HG02884 (cell line): ENCODE measurements at regions not wholly inside any gene's neighbourhood (a gene's known extent, or its start where the extent isn't known, plus 50 kb on each side); places are given as distances from the start of the nearest gene placed in this dataset.
"Not testable (repeated sequence)": the region's sequence is repeated elsewhere in the genome, so short reads cannot be mapped to it uniquely, and the experiment has no call there.

Source experiments
- ATAC-seq: cut with Tn5 transposase; IDR thresholded peaks from one replicate; pipeline ENCODE4 v1.9.1; 2021; ENCODE audit warnings: mild to moderate bottlenecking, moderate library complexity; ENCODE audit not compliant: unreplicated experiment

DNA sequence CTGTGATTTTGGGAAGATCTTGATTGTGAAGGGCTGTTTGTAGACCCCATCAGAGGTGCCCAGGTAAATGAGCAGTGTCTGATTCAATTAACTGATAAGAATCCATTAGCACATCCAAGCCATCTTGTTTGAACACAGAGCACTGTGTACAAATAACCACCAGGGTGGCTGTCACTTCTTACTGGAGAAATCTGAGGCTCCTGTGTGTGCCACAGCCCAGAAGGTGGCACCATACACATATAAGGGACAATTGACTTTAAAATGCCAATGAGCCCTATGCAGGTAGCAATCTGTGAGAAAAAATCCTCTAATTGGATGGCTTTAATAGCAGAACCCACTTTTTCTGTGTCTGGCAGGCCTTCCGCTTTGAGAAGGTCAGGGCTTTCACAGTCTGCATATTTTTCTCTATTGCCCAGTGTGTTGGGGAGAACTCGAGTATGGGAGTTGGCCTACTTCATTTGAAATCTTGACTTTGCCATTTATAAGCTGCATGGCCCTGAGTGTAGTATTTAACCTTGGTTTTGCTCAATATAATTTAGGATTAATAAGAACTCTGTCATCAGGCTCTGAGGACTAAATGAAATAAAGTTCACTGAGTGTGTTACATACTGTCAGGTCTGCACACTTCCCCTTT is 517.4 kb downstream of the CCSER2 start:
- ATAC-seq, result no peak

DNA sequence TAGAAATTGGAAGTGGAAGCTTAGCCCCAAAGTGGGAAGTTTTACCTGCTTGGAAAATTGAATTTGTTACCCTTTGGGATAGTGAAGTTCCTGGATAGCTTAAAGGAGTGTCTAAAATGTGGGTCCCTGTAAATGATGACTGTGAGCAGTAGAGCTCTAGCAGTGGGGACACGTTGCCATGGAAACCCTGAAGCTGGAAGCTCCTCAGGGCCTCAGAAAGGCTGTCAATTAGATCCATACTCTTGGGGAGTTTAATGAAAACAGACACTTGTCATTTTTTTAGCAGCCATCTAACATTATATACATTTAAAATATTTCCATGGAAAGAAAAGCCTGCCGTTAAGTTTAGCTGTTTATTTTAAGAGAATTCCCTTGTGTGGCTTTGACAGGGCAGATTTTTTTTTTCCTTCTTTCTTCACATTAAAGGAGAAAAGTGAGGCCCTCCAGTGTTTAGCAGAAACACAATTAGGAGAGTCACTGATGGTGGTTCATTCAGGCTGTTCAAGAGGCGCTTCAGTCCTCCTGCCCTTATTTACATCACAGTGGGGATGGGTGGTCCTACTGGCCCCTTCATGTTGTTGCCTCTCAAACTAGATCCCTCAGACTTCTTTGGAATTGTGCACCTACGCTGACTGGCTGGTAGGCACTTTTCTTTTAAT is 518.4 kb downstream of the CCSER2 start:
- no peak for ATAC-seq

DNA sequence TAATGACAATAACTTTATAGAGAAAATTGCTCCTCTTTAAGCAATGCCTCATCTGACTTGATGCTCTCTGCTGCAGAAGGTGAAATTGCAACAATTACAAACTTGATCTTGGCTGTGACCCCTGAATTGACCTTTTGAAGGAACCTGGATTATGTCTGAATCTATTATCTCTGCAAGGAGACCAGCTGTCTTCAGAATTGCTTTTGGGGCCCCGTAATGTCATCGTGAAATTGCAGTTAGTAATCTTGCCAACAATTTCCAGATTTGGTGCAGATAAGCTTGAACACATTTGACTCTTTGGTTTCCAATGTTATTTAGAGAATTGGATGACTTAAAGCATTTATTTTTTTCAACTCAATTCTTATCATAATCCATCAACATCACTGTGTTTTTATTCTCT is 520.6 kb downstream of the CCSER2 start:
- no peak for ATAC-seq

DNA sequence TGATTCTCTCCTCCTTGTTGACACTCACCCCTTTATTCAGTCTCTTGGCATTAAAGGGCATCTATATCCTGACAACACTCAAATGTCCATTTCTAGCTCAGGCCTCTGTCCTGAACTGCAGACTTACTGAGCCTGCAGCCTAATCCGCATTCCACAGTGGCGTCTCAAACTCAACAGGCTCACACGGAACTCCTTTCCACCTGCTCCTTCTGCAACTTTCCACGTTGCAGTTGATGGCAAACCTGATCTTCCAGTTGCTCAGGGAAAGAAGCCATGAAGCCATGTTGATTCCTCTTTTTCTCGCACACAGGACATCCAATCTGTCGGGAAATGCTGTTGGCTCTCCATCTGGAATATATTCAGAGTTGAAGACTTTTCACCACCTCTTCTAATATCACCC is 522.4 kb downstream of the CCSER2 start:
- ATAC-seq, result no peak

DNA sequence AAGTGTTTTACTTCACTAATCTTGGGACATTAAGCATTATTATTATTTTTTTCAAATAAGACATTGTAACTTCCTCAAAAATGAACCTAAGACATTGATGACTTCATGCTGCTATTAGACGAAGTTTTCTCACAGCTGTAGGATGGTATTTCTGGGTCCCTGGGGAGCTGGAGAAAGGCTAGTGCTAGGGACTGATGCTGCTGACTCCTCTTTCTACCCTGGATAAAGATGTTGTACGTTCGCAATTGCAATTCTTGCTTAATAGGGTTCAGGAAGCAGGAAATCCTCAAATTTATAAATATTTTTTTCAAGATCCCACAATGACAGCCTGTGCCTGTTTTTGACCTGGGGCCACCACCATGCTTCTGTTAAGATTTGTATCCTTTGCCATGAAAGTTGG is 526.0 kb downstream of the CCSER2 start:
- ATAC-seq, result no peak

DNA sequence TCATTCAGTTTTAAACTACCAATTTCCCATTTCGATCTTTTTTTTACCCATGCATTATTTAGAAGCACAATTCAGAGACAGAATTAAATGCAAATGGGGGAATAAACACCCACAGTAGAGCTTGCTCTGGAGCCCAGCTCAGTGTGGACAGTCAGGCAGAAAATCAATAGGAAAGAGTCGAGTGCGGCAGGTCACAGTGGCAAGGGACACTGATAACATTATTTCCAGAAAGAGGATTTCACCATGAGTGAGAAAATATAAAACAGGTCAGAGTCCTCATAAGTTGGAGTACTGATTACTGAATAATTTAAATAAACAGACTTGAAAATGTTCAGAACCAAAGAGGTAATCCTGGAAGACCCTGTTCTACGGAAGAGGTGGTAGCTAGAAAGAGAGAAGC is 532.5 kb downstream of the CCSER2 start:
- ATAC-seq, result no peak

DNA sequence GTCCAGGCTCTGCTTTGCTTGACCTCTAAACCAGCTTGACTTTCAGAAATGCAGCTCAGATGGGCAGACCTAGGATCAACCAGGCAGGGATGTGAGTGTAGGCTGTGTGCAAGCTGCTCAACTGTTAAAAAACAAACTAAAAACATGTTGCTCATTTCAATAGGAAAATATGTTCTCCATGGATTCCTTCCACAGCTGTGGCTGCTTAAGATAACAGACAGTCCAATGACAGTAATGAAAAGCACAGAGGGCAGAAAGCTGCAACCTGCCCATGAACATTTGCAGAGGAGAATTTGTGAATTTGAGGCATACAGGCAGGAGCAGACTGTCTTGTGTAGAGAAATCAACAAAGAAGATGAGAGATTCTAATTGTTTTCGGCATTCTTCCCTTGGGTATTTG is 534.2 kb downstream of the CCSER2 start:
- no peak for ATAC-seq

DNA sequence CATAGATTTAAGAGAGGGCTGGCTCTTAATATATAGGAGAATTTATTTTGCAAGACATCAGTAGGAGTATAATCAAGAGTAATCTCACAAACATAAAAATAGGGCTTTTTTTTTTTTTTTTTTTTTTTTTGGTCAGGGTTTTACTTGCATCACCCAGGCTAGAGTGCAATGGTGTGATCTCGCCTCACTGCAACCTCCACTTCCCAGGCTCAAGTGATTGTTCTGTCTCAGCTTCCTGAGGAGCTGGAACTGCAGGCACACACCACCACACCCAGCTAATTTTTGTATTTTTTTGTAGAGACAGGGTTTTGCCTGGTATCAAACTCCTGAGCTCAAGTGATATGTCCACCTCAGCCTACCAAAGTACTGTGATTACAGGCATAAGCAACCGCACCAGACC is 535.3 kb downstream of the CCSER2 start:
- no peak for ATAC-seq

DNA sequence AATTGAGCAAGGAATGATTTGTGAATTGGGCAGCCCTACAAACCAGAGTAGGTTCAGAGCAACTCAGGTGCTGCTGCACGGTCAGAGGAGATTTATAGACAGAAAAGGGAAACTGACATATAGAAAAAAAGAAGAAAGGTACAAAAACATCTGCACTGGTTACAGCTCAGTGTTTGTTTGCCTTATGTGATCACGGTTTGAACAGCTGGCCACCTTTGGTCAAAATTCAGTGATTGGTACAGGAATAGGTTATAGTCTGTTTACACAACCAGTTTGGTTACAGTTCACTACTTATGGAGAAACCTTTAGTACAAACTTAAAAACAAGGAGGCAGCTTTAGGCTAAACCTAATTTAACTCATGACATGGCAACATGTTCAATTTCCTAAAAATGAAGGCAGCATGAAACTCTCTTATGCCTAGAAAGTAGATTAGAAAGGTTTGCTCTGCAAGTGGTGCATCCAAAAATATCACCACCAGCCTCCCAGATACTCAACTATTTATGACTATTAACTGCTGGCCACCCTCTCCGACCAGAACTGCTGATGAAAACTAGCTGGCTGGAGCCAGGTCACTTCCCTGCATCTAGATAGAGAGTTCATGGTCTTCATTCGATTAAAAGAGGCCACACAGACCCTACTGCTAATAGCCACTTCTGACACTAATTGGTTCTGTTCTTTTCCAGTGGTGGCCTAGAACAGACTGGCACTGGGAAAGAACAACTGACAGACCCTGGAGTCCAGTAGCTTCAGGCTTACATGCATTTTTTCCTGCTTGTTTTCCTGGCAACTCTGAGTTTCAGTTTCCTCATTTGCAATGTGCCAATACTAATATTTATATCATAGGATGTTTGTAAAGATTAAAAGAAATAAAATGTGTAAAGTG is 548.0 kb downstream of the CCSER2 start:
- ATAC-seq, result no peak

DNA sequence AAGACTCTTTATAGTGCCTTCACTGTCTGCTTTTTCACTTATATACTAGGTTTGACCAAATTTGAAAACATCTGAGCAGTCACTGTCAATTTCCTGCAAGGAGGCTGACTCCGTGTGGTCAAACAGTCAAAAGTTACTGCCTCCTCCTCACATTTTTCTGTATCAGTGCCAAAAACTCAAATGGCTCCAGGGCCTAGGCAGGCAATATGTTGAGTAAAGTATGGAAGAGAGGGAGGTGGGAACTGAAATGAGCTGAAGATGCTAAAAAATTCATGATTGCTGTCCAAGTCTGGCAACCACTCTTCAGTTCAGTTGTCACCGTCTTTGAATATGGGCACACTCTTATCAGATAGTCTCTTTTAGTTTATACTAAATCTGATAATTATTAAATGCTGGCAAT is 551.6 kb downstream of the CCSER2 start:
- ATAC-seq, result no peak

DNA sequence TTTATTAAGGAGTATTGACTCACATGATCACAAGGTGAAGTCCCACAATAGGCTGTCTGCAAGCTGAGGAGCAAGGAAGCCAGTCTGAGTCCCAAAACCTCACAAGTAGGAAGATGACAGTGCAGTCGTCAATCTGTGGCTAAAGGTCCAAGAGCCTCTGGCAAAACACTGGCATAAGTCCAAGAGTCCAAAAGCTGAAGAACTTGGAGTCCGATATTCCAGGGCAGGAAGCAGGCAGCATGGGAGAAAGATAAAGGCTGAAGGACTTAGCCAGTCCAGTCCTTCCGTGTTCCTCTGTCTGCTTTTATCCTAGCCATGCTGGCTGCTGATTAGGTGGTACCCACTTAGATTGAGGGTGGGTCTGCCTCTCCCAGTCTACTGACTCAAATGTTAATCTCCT is 553.3 kb downstream of the CCSER2 start:
- ATAC-seq, result not testable (repeated sequence)

DNA sequence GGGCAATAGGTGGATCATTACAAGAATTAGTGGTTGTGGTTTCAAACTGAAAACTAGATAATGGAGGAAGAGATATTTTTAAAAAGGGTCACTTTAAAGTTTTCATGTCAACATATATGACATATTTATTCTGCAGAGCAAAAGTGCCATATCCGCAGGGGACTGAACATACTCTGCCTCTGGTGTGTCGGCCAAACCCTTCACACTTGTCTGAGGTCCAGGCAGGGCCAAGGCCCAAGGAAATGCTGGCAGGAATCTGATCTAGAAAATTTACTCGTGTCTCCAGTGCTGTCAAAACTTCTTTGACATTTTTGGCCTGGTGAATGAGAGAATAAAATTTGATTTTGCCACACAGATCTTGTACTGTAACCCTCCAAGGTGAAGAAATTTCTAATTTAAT is 562.3 kb downstream of the CCSER2 start:
- ATAC-seq, result no peak

DNA sequence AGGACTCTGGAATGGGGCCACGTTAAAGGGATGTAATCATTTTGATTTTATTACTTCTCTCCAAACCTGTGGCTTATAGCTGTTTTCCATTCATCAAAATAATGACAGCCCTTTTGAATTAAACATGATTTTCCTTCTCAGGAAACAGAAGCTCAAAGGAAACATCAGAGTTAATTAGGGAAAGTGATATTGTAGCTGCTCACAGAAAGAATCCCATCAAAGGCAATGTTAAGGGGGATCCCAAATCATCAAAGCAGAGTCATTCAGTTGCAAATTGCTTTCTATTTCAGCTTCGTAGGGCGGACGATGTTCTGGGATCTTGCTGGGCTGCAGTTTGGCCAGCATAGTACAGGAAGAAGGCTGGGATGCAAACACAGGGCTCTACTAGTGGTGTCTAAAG is 563.2 kb downstream of the CCSER2 start:
- no peak for ATAC-seq

DNA sequence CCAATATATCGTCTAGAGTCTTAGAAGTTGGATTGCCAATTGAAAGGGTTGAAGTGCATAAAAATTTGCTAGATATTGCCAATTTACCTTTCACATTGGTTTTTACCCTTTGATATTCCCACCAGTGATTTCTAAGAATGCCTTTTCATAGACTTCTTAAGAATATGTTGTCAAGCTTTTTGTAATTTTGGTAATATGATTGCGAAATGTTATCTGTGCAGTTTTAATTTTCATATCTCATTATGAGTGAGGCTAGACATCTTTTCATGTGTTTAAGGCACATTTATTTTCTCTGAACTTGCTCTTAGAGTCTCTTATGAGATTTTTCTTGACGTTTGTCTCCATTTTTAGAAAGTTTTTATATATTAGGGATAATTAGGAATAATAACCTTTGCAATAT is 567.2 kb downstream of the CCSER2 start:
- ATAC-seq, result no peak

DNA sequence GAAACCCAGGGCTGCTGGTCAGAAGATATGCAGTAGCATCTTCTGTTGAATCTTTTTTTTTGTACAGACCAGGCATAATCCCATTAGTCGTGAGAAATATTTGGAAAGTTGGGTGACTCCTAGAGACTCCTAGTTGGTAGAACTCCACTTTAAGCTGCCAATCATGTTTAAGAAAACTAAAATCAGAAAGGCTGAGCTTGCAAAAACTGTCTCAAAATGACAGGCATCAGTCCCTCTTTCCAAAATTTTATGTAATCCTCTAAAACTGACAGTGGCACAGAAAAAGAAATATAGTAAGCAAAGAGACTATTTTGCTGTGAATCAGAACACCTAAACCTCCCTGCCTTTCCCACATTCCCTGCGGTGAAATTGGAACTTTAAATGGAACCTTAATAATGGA is 568.5 kb downstream of the CCSER2 start:
- ATAC-seq, result no peak

DNA sequence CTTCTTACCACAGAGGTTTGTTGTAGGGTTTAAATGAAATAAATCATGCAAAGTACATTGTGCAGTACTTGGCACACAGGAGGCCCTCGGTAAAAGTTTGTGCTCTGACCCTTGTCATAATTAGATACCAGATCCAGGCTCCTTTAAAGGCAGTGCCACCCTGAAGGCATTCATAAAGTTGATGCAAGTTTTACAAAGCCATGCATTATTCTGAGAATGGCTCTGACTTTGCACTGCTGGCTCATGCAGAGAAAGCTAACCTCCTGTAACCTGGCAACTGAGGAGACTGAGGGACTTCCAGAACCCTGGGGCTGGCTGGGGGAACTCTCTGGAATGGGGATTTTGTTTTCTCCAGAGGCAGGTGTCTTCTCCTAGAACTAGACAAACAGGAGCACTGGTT is 570.9 kb downstream of the CCSER2 start:
- ATAC-seq, result no peak

DNA sequence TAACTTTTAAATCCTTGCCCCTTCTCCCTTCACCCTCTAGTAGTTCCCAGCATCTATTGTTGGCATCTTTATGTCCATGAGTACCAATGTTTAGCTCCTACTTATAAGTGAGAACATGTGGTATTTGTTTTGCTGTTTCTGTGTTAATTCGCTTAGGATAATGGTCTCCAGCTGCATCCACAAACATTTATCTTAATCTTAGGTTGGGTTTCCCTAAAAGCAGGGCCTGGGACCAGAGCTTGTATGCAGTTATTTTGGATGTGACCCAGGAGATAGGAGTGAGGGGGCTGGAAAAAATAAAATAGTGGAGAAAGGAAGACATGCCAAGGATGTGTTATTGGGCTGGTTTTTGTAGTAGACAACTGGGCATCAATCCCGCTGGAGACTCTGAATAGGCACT is 571.8 kb downstream of the CCSER2 start:
- no peak for ATAC-seq

DNA sequence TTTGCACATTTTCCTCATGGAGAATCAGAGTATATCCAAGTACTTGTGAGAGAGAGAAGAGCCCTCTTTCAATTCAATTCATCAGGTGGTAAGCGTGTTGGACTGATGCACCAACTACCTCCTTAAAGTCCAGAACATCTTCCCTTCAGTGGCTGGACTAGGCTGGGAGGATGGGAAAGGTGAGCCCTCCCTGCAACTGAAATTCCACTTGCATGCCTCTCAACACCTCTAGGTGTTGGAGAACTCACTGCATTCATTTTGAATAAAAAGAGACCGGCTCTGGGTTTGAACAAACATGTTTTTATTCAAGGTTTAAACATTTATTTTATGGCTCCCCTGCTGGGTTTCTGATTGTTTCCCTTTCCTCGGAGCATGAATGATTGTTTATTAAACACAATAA is 573.5 kb downstream of the CCSER2 start:
- no peak for ATAC-seq

DNA sequence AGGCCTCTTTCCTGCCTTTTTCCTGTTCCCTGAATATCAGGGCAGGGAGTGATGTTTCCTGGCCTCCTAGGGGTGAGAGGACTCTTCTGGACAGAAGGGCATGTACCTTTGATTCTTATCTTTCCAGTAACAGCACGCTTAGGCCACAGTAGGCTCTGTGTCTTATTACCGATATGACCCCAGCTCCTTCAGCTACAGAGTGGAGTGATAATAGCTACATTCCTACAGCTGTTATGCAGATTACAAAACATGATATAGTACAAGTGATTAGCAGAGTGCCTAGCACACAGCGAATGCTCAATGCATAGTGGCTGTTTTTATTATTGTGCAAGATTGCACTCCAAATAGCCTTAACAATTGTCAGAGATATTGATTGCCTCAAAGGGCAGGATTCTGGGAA is 574.2 kb downstream of the CCSER2 start:
- no peak for ATAC-seq

DNA sequence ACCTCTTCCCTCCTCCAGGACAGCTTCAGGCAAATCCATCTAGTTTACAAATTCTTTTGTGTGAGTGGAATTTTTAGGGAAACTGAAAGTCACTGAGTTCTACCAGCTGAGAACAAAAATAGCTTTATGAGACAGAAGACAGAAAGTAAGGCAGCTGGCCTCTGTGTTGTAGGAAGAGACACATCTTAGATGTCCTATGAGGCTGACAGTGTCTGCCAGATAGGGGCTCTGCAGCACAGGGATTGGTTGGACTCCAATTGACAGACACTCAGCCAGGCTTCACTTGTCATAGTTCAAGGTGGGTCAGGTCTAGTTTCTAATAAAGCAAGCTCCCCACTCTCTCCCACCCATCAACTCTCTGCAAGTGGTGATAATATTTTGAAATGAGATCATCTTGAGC is 574.9 kb downstream of the CCSER2 start:
- ATAC-seq, result no peak

DNA sequence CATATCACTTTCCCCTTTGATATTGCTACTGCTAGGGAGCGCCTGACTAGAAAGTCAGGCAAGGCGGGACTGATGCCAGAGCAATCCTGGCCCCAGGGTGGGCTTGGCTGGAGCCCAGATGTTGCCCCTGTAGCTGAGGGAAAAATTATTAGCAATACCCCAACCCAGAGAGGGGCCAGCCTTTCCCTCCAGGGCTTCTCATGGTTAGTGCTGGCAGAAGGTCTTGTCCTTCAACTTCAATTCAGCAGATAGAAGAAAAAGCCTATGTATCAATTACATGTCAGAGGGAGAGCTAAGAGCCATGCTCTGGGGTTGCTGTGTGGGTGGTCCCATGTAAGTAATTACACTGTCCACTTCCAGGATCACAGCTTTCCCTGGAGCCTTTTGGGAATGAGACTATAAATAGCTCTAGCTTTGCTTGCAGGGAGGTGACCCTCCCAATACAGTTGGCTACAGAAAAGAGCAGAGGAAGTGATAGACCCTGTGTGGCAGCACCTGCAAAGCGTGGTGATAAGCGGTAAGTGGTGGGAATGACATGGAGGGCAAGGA is 579.1 kb downstream of the CCSER2 start:
- no peak for ATAC-seq

DNA sequence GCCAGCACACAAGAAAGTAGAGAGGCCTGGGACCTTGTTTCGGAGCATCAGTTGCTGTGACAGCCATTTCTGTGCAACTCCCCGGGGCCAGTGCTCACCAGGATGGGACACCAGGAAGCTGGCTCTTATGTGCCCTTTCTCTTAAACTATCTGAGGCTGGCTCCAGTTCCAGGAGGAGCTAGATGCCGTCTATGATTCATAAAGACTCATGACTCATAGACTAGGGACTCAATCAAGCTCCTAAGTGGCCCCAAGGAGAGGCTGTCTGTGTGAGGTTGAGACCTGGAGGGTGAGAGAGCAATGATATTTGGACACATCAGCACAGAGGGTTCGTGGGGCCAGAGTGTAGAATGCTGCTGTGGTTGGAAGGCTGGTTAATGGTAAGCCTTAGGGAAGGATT is 580.1 kb downstream of the CCSER2 start:
- ATAC-seq, result no peak
